ENCODE measurements at regions not wholly inside any gene's neighbourhood (a gene's known extent, or its start where the extent isn't known, plus 50 kb on each side); places are given as distances from the start of the nearest gene placed in this dataset.
"Not testable (repeated sequence)": the region's sequence is repeated elsewhere in the genome, so short reads cannot be mapped to it uniquely, and the experiment has no call there.

DNA sequence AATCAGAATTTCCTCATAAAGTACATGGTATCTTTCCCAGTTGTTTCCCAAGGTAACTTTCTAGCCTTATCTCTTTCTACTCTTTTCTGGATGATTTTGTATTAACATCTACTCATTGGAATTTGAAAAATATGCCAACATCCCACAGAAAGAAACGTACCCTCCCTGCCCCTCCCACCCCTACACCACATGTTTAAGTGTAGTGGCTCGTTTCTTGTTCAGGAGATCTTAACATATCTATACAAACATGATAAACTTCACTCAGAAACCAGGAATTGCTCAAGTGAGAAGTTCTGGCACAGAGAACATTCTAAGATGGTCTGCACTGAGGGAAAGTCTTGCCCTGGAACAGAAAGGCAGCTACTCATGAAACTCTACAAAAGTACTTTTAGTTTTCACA is 404.7 kb downstream of the SOX2 start:
- peak in 1 of 2 donors; percentile 35 for ATAC-seq
- no peak for DNase-seq
- intact Hi-C loops (cut with DNase I) = no loop called here

DNA sequence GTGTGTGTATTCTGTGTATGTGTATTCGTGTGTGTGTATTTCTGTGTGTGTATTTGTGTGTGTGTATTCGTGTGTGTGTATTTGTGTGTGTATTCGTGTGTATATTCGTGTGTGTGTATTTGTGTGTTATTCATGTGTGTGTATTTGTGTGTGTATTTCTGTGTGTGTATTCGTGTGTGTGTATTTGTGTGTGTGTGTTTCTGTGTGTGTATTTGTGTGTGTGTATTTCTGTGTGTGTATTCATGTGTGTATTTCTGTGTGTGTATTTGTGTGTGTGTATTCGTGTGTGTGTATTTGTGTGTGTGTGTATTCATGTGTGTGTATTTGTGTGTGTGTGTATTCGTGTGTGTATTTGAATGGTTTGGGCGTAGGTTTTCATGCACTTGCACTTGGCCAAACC is 405.4 kb downstream of the SOX2 start:
- DNase-seq = no peak
- intact Hi-C loops (cut with DNase I) = no loop called here
- ATAC-seq = no peak

DNA sequence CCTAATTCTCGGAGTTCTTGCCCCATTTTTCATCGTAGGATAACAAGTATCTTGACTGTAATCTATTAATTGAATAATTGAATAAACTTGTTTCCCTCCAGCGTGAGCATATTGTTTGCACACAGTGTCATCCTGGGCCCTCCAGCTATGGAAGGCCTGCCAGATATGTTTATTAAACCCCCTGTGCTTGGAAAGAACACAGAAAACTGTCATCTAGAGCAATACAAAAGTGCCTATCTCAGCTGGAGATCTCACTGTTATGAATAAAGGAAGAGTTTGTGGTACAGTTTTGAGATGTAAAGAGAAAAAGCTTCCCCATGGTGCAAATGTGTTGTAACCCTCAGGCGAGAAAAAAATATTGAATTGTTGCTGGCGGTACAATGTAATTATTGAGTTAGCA is 405.9 kb downstream of the SOX2 start:
- ATAC-seq = no peak
- intact Hi-C loops (cut with DNase I) = no loop called here

DNA sequence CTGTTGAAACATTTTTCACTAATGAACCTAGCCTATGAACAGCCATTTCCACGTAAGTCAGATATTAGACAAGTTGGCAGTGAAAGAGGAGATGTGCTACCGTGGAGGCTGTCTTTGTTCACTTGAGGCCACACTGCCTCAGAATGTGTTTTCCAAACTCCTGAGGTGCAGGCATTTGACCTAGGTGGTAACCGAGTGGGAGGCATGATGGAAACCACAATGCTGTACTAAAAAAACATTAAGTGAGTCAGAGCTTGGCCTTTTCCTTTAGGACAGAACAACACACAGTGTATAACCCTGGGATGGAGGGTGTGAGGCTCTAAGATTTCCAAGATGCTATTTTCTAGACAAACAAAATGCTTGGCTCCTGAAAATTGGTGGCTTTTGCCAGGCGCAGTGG is 406.3 kb downstream of the SOX2 start:
- ATAC-seq = peak in 1 of 2 donors; percentile 24
- DNase-seq = no peak
- intact Hi-C loops (cut with DNase I) = no loop called here

More for the DNA sequence above, 405.9 kb downstream of the SOX2 start:
- DNase-seq = no peak

DNA sequence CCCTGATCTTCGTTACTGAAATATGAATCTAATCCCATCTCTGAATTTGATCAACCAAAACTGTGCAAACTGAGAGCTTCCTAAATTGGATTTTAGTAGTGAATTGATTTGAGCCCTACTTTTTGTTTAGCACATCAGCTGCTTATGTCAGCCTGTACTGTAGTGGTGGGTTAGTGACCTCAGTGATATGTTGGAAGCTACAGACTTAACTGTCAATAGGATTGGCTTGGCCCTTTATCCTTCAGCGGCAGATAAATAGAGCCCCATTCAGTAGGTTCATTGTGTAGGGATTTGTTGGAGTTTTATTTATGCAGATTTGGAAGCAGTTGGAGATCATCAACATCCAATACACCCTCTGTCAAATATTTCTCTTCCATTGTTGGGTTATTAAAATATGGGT is 409.7 kb downstream of the SOX2 start:
- no peak for DNase-seq

DNA sequence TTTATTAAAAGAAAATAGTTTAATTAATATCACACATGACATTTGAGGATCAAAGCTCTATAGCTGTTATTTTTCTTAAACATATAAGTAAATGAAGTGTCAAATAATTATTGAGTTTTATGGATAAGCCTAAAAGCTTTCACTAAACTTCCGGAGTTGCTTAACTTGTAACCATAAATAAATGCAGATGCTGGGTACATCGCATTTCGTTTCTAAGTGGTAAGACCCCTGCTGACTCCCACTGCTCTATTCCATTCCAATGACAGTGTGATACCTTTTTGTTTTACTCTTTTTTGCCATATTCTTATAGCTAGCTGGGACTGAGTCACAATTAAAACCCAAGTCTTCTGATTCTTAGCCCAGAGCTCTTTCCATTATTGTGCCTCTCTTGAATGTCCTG is 411.1 kb downstream of the SOX2 start:
- intact Hi-C loops (cut with DNase I) = no loop called here
- no peak for DNase-seq
- no peak for ATAC-seq

More for the DNA sequence above, 409.7 kb downstream of the SOX2 start:
- intact Hi-C loops (cut with DNase I) = no loop called here
- no peak for ATAC-seq

- intact Hi-C loops (cut with DNase I) = no loop called here
- ATAC-seq (no peak), DNase-seq (no peak)
Measured at GRCh38 chr3:182124187-182124586, 412.5 kb downstream of the SOX2 start.

GRCh38 chr3:182124716-182125115 is 413.0 kb downstream of the SOX2 start:
- ATAC-seq (no peak), DNase-seq (no peak)
- intact Hi-C loops (cut with DNase I) = no loop called here

- ATAC-seq = no peak
- no peak for DNase-seq
- intact Hi-C loops (cut with DNase I) = no loop called here
Measured at GRCh38 chr3:182129740-182130139, 418.0 kb downstream of the SOX2 start.

DNA sequence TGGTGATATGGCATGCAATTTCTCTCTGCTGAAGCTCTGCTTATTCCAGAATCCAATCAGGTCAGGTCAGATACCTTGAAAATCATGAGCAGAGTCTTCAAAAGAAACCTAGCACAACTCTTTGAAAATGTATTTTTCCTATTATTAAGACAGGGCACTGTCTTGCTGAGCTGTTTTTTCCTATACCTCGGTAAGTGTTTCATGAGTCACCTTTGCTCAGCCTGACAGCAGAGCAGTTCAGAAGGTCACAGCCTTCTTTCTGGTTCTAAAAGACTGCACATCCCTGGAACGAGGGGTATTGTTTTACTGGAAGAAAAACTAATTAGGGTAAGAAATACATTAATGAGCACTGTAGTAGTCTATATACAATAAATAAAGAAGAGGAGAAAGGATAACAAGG is 422.0 kb downstream of the SOX2 start:
- intact Hi-C loops (cut with DNase I) = no loop called here
- no peak for DNase-seq
- no peak for ATAC-seq

DNA sequence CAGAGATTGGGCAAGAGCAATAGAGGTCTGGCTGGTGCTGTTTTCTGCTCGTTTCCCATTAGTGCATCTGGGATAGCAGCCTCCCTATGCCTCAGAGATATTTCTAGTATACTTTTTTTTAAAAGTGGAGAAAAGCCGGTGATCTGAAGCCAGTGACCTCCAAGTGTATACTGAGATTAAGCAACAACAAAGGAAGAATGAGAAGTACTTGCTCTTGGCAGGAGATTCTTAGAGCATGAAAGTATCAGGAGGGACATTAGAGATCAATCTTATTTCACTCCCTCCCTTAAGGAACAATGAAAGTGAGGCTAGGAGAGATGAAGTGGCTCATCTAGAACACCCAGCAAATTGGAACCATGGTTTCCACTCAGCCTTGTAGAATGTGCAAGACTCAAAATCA is 423.3 kb downstream of the SOX2 start:
- intact Hi-C loops (cut with DNase I) = no loop called here
- ATAC-seq (no peak), DNase-seq (no peak)

GRCh38 chr3:182136008-182136910 is 424.5 kb downstream of the SOX2 start:
- ATAC-seq = no peak

GRCh38 chr3:182138393-182138792 is 426.7 kb downstream of the SOX2 start:
- intact Hi-C loops (cut with DNase I) = no loop called here
- ATAC-seq (no peak), DNase-seq (no peak)

More at GRCh38 chr3:182136008-182136910, 424.5 kb downstream of the SOX2 start:
- intact Hi-C loops (cut with DNase I) = no loop called here
- DNase-seq = no peak

GRCh38 chr3:182139627-182140357 is 428.1 kb downstream of the SOX2 start:
- DNase-seq = no peak
- intact Hi-C loops (cut with DNase I) = no loop called here
- ATAC-seq = no peak

DNA sequence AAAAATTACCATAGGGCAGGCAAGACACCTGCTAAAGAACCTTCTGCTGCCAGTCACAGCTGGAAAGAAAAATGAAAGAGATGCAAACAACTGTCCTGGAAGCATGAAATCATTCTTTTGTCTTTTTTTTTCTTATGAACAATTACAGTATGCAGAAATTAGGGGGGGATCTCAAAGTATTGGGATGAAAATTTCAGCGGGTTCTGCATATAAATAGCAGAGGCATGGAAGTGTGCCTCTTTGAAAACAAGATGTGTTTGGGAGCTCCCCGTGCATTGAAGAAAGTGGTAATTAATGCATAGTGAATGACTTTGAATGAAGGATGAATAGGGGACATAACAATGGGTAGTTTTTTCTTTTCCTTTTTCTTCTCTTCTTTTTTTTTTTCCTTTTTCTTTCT is 431.2 kb downstream of the SOX2 start:
- no peak for DNase-seq
- intact Hi-C loops (cut with DNase I) = no loop called here
- no peak for ATAC-seq

GRCh38 chr3:182143903-182144302 is 432.2 kb downstream of the SOX2 start:
- intact Hi-C loops (cut with DNase I) = no loop called here
- no peak for ATAC-seq
- DNase-seq = no peak

DNA sequence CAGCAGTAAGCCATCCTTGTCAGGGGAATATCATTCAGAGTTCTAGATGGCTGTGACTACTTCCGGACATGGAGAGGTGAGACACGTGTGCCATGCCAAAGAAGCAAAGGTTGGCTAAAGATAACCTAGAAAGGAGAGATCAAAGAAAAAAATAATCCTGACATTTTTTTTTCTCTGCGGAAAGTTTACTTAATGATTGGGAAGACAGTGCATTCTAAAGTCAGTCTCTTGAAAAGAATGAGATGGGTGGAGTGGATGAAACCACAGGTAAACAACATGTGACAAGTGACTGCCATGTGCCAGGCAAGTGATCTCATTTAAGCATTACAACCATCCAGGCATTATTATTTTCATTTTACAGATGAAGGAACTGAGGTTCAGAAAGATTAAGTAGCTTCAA is 436.6 kb downstream of the SOX2 start:
- intact Hi-C loops (cut with DNase I) = no loop called here
- ATAC-seq = no peak
- no peak for DNase-seq

DNA sequence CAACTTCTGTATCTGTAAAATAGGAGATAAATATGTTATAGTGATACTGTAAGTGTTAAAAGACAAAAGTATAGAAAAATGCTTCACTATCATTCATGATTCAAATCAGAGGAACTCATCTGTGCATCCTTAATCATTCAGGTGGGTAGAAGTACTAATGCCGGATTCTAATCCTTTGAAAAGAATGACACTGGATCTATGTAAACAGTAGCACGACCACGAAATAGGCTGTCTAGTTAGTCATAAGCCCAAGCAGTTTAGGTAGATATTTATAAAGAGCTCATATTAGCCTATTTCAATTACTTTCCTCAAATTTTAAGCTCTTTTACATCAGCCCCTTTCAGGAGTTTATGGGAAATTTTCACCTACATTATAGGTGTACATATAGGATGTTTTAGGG is 437.9 kb downstream of the SOX2 start:
- intact Hi-C loops (cut with DNase I) = no loop called here
- no peak for DNase-seq
- no peak for ATAC-seq

- DNase-seq; ATAC-seq; intact Hi-C loops (cut with DNase I): not testable (repeated sequence)
Measured at GRCh38 chr3:182156326-182156725, 444.6 kb downstream of the SOX2 start.

DNA sequence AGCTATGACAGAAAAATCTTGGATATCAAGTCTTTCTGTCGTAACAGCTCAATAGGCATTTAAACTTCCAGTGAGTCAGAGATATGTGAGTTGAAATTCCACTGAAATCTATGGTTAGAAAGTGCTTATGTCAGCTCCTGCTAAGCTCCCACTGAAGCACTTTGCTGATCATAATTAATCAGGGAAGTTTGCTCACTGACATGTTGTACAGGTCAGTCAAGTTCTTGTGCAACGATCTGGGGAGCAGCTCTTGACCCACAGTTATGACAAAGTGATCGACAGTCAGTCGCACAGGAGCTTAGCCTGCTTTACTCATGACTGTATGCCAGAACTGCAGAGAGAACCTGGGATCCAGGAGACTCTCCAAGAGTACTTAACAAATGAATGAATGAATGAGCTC is 453.5 kb downstream of the SOX2 start:
- intact Hi-C loops (cut with DNase I) = no loop called here
- DNase-seq (no peak), ATAC-seq (no peak)

- no peak for ATAC-seq
- intact Hi-C loops (cut with DNase I) = no loop called here
- no peak for DNase-seq
Measured at GRCh38 chr3:182172534-182172933, 460.8 kb downstream of the SOX2 start.
